SK-N-SH treated with all-trans-retinoic acid at 6 μM for 48 hours (cell line): ENCODE measurements at regions not wholly inside any gene's neighbourhood (a gene's known extent, or its start where the extent isn't known, plus 50 kb on each side); places are given as distances from the start of the nearest gene placed in this dataset.

ENCODE experiments used
- BACH2 ChIP-seq: fragments of 250-450 bp; sonication (Bioruptor Pico); IDR thresholded peaks from 2 replicates; pipeline ENCODE4 v1.9.0; 2021; ENCODE audit warnings: mild to moderate bottlenecking, borderline replicate concordance
- CSDC2 ChIP-seq: fragments of 250-450 bp; sonication (Bioruptor Pico); IDR thresholded peaks from 2 replicates; pipeline ENCODE4 v1.5.0; 2020; ENCODE audit warnings: mild to moderate bottlenecking, moderate library complexity
- GLIS3 ChIP-seq: fragments of 250-450 bp; sonication (Bioruptor Pico); IDR thresholded peaks from 2 replicates; pipeline ENCODE4 v1.5.0; 2020; ENCODE audit warnings: mild to moderate bottlenecking, moderate library complexity
- ISL1 ChIP-seq: fragments of 250-450 bp; sonication (Bioruptor Pico); IDR thresholded peaks from 2 replicates; pipeline ENCODE4 v2.1.2; 2022; ENCODE audit warnings: mild to moderate bottlenecking, moderate library complexity
- OSR1 ChIP-seq: fragments of 250-450 bp; sonication (Bioruptor Pico); IDR thresholded peaks from 2 replicates; pipeline ENCODE4 v1.8.0; 2022; ENCODE audit warnings: moderate library complexity, mild to moderate bottlenecking, inconsistent platforms
- RARB ChIP-seq: fragments of 250-450 bp; sonication (Bioruptor Pico); IDR thresholded peaks from 2 replicates; pipeline ENCODE4 v1.8.0; 2021; ENCODE audit warnings: mild to moderate bottlenecking, moderate library complexity
- ZFP30 ChIP-seq: fragments of 450-650 bp; formaldehyde crosslinking; IDR thresholded peaks from 2 replicates; pipeline ENCODE4 v1.5.0; 2022; ENCODE audit warnings: mild to moderate bottlenecking, moderate library complexity
- ZNF8 ChIP-seq: fragments of 450-650 bp; formaldehyde crosslinking; IDR thresholded peaks from 2 replicates; pipeline ENCODE4 v1.5.0; 2020; ENCODE audit warnings: mild to moderate bottlenecking, moderate library complexity
- TF ChIP-seq, protein P1 (sequence below): fragments of 250-450 bp; sonication (Bioruptor Pico); IDR thresholded peaks from 2 replicates; pipeline ENCODE4 v1.5.0; 2020; ENCODE audit warnings: mild to moderate bottlenecking, moderate library complexity
- TF ChIP-seq, protein P2 (sequence below): fragments of 250-450 bp; sonication (Bioruptor Pico); IDR thresholded peaks from 2 replicates; pipeline ENCODE4 v1.8.0; 2020; ENCODE audit warnings: mild to moderate bottlenecking, moderate library complexity, borderline replicate concordance

DNA sequence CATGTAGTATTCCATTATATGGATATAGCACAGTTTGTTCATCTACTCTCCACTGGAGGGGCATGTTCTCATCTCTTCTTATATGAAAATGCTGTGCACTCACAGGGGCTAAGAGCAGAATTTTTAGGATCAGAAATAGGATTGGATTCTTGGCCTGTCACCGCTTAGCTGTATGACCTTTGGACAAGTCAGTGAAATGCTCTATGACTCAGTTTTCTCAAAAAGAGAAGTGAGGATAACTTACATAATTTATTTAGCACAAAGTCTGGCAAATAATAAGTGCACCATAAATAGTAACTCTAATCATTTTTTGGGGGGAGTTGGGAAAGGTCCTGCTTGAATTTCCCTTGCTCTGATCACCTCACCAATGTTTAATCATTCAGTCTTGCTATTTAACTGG lies 103.7 kb upstream of the LRIG1 start:
- TF ChIP-seq OSR1 (CRISPR knock-in tag) (no peak), RARB (CRISPR knock-in tag) (no peak), GLIS3 (CRISPR knock-in tag) (no peak), CSDC2 (no peak), BACH2 (CRISPR knock-in tag) (no peak), ISL1 (no peak), ZNF8 (CRISPR knock-in tag) (no peak), ZFP30 (CRISPR knock-in tag) (no peak)
- TF ChIP-seq, protein P1, sequence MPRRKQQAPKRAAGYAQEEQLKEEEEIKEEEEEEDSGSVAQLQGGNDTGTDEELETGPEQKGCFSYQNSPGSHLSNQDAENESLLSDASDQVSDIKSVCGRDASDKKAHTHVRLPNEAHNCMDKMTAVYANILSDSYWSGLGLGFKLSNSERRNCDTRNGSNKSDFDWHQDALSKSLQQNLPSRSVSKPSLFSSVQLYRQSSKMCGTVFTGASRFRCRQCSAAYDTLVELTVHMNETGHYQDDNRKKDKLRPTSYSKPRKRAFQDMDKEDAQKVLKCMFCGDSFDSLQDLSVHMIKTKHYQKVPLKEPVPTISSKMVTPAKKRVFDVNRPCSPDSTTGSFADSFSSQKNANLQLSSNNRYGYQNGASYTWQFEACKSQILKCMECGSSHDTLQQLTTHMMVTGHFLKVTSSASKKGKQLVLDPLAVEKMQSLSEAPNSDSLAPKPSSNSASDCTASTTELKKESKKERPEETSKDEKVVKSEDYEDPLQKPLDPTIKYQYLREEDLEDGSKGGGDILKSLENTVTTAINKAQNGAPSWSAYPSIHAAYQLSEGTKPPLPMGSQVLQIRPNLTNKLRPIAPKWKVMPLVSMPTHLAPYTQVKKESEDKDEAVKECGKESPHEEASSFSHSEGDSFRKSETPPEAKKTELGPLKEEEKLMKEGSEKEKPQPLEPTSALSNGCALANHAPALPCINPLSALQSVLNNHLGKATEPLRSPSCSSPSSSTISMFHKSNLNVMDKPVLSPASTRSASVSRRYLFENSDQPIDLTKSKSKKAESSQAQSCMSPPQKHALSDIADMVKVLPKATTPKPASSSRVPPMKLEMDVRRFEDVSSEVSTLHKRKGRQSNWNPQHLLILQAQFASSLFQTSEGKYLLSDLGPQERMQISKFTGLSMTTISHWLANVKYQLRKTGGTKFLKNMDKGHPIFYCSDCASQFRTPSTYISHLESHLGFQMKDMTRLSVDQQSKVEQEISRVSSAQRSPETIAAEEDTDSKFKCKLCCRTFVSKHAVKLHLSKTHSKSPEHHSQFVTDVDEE (CRISPR knock-in tag): no peak
- TF ChIP-seq, protein P2, sequence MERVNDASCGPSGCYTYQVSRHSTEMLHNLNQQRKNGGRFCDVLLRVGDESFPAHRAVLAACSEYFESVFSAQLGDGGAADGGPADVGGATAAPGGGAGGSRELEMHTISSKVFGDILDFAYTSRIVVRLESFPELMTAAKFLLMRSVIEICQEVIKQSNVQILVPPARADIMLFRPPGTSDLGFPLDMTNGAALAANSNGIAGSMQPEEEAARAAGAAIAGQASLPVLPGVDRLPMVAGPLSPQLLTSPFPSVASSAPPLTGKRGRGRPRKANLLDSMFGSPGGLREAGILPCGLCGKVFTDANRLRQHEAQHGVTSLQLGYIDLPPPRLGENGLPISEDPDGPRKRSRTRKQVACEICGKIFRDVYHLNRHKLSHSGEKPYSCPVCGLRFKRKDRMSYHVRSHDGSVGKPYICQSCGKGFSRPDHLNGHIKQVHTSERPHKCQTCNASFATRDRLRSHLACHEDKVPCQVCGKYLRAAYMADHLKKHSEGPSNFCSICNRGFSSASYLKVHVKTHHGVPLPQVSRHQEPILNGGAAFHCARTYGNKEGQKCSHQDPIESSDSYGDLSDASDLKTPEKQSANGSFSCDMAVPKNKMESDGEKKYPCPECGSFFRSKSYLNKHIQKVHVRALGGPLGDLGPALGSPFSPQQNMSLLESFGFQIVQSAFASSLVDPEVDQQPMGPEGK: no peak
